GM23338 (cell line): ENCODE measurements at regions not wholly inside any gene's neighbourhood (a gene's known extent, or its start where the extent isn't known, plus 50 kb on each side); places are given as distances from the start of the nearest gene placed in this dataset.

Experiments used
- ATAC-seq: fragments of 200-7000 bp; cut with Tn5 transposase; 3 replicates; pipeline ENCODE4 v1.9.1; 2020
- DNase-seq: peaks from one replicate; pipeline ENCODE4 v3.0.0-alpha.2; 2015; ENCODE audit warnings: low spot score
- H2AFZ ChIP-seq: fragments of 200-600 bp; sonication (generic); 2 replicates; pipeline ENCODE4 v1.8.0; 2016; ENCODE audit warnings: antibody characterized with exemption, mild to moderate bottlenecking, moderate library complexity
- H3F3A ChIP-seq: fragments of 200-600 bp; sonication (generic); replicated peaks from 2 replicates; pipeline ENCODE4 v1.8.0; 2017; ENCODE audit warnings: antibody characterized with exemption, mixed run types, low read depth
- H3K27ac ChIP-seq: fragments of 200-600 bp; sonication (generic); 2 replicates; pipeline ENCODE4 v1.6.1; 2016; ENCODE audit warnings: low read depth
- H3K27me3 ChIP-seq: fragments of 200-600 bp; sonication (generic); 2 replicates; pipeline ENCODE4 v1.8.0; 2016; ENCODE audit warnings: mild to moderate bottlenecking, mixed run types, moderate library complexity; ENCODE audit not compliant: insufficient read depth
- H3K36me3 ChIP-seq: fragments of 200-600 bp; sonication (generic); 2 replicates; pipeline ENCODE4 v1.8.0; 2016; ENCODE audit warnings: mild to moderate bottlenecking; ENCODE audit not compliant: insufficient read depth
- H3K4me1 ChIP-seq: fragments of 200-600 bp; sonication (generic); 2 replicates; pipeline ENCODE4 v1.8.0; 2016; ENCODE audit warnings: mild to moderate bottlenecking, moderate library complexity; ENCODE audit not compliant: insufficient read depth
- H3K4me2 ChIP-seq: fragments of 200-600 bp; sonication (generic); 2 replicates; pipeline ENCODE4 v1.7.1; 2017; ENCODE audit warnings: mixed run types
- H3K4me3 ChIP-seq: fragments of 200-600 bp; sonication (generic); 2 replicates; pipeline ENCODE4 v1.6.1; 2016; ENCODE audit warnings: mixed run types
- H3K79me2 ChIP-seq: fragments of 200-600 bp; sonication (generic); replicated peaks from 2 replicates; pipeline ENCODE4 v1.8.0; 2017; ENCODE audit warnings: mild to moderate bottlenecking; ENCODE audit not compliant: insufficient read depth
- H3K9me2 ChIP-seq: fragments of 200-600 bp; sonication (generic); 2 replicates; pipeline ENCODE4 v1.8.0; 2017; ENCODE audit not compliant: insufficient read depth
- H4K20me1 ChIP-seq: fragments of 200-600 bp; sonication (generic); replicated peaks from 2 replicates; pipeline ENCODE4 v1.8.0; 2017; ENCODE audit warnings: mild to moderate bottlenecking; ENCODE audit not compliant: insufficient read depth
- H3K27ac Mint-ChIP-seq: 2 replicates; pipeline ENCODE4 v1.8.0; 2020; ENCODE audit warnings: inconsistent platforms, mild to moderate bottlenecking, moderate library complexity, mixed read lengths
- H3K27me3 Mint-ChIP-seq: 3 replicates; pipeline ENCODE4 v1.8.0; 2022; ENCODE audit warnings: low read depth, mild to moderate bottlenecking, moderate library complexity, mixed read lengths, inconsistent platforms; ENCODE audit not compliant: insufficient read depth, poor library complexity
- H3K36me3 Mint-ChIP-seq: 3 replicates; pipeline ENCODE4 v1.8.0; 2021; ENCODE audit warnings: low read depth, mild to moderate bottlenecking, inconsistent platforms, moderate library complexity, mixed read lengths
- H3K4me1 Mint-ChIP-seq: 3 replicates; pipeline ENCODE4 v1.8.0; 2020; ENCODE audit warnings: mild to moderate bottlenecking, inconsistent platforms, mixed read lengths
- H3K4me3 Mint-ChIP-seq: 3 replicates; pipeline ENCODE4 v1.8.0; 2021; ENCODE audit warnings: moderate library complexity, mild to moderate bottlenecking, inconsistent platforms, mixed read lengths
- H3K9me3 Mint-ChIP-seq: 3 replicates; pipeline ENCODE4 v1.8.0; 2020; ENCODE audit warnings: moderate library complexity, mild to moderate bottlenecking, inconsistent platforms, mixed read lengths
- CREB1 ChIP-seq: fragments of 250-450 bp; sonication (Bioruptor Pico); IDR thresholded peaks from 2 replicates; pipeline ENCODE4 v1.5.0; 2020; ENCODE audit warnings: low read depth, mild to moderate bottlenecking, moderate library complexity
- CTCF ChIP-seq, 2 experiments: fragments of 200-600 bp in 1 of 2; sonication (generic) in 1 of 2; conservative IDR thresholded peaks; 2 replicates each; pipeline versions ENCODE4 v1.5.1 to v1.6.1; 2016 to 2017; ENCODE audit warnings: antibody characterized with exemption in 2 of 2, low read depth in 2 of 2, mild to moderate bottlenecking in 2 of 2, moderate library complexity in 1 of 2
- ETS1 ChIP-seq: IDR thresholded peaks from 2 replicates; pipeline ENCODE4 v1.6.1; 2016; ENCODE audit warnings: antibody characterized with exemption
- EZH2 ChIP-seq: fragments of 200-600 bp; sonication (generic); IDR thresholded peaks from one replicate; pipeline ENCODE4 v1.8.0; 2017; ENCODE audit warnings: antibody characterized with exemption, mild to moderate bottlenecking, low read depth; ENCODE audit not compliant: unreplicated experiment
- EZH2phosphoT487 ChIP-seq: fragments of 200-600 bp; sonication (generic); IDR thresholded peaks from one replicate; pipeline ENCODE4 v1.8.1; 2018; ENCODE audit warnings: antibody characterized with exemption; ENCODE audit not compliant: unreplicated experiment
- JUNB ChIP-seq: IDR thresholded peaks from one replicate; pipeline ENCODE4 v1.6.1; 2016; ENCODE audit warnings: antibody characterized with exemption; ENCODE audit not compliant: unreplicated experiment
- NANOG ChIP-seq: IDR thresholded peaks from 2 replicates; pipeline ENCODE4 v1.6.1; 2016; ENCODE audit warnings: antibody characterized with exemption, borderline replicate concordance
- POLR2AphosphoS5 ChIP-seq: IDR thresholded peaks from 2 replicates; pipeline ENCODE4 v1.6.1; 2016; ENCODE audit warnings: antibody characterized with exemption, low read depth
- REST ChIP-seq: IDR thresholded peaks from one replicate; pipeline ENCODE4 v1.6.1; 2018; ENCODE audit warnings: antibody characterized with exemption; ENCODE audit not compliant: unreplicated experiment
- STAT1 ChIP-seq: IDR thresholded peaks from one replicate; pipeline ENCODE4 v1.6.1; 2016; ENCODE audit warnings: antibody characterized with exemption; ENCODE audit not compliant: unreplicated experiment
- ZNF114 ChIP-seq: fragments of 250-450 bp; sonication (Bioruptor Pico); IDR thresholded peaks from 2 replicates; pipeline ENCODE4 v1.5.0; 2020; ENCODE audit warnings: mild to moderate bottlenecking, moderate library complexity
- ZNF331 ChIP-seq: fragments of 250-450 bp; sonication (Bioruptor Pico); IDR thresholded peaks from 2 replicates; pipeline ENCODE4 v1.5.0; 2020; ENCODE audit warnings: low read depth, mild to moderate bottlenecking, moderate library complexity
- ZNF462 ChIP-seq: fragments of 250-450 bp; sonication (Bioruptor Pico); IDR thresholded peaks from 2 replicates; pipeline ENCODE4 v1.5.0; 2020; ENCODE audit warnings: mild to moderate bottlenecking, moderate library complexity

GRCh38 chr17:73822371-73822770 lies 178.1 kb upstream of the SDK2 start:
- Histone ChIP-seq H3K27me3 (peaks cover 22% of the 10 kb centered on the region), H3K4me2 (no peak overlapping the region), H3K4me1 (peaks cover 14% of the 10 kb centered on the region), H3K9me2 (no peaks in the 10 kb centered on the region; the same call in 1 of the 2 replicates), H3F3A (no peaks in the 10 kb centered on the region), H4K20me1 (no peaks in the 10 kb centered on the region), H3K4me3 (no peak overlapping the region), H3K79me2 (no peaks in the 10 kb centered on the region), H2AFZ (no peak overlapping the region), H3K27ac (no peak overlapping the region), H3K36me3 (peaks cover 3% of the 10 kb centered on the region; the same call in 1 of the 2 replicates)
- no peak overlapping the region for H3K27ac Mint-ChIP-seq
- DNase-seq (no peak), ATAC-seq (no peak)
- H3K27me3 Mint-ChIP-seq: peaks cover 37% of the 10 kb centered on the region
- TF ChIP-seq POLR2AphosphoS5 (no peak), JUNB (no peak), CREB1 (CRISPR knock-in tag) (no peak), EZH2phosphoT487 (no peak), EZH2 (no peak), STAT1 (no peak), REST (no peak), NANOG (no peak), CTCF (conservative IDR thresholded peaks at IDR 0.05; ENCODE audit: low read depth in 2 of 2) (no peak), ZNF114 (CRISPR knock-in tag) (no peak), ETS1 (no peak), ZNF331 (CRISPR knock-in tag) (no peak), ZNF462 (no peak)
- peaks cover 26% of the 10 kb centered on the region for H3K36me3 Mint-ChIP-seq
- H3K9me3 Mint-ChIP-seq: peaks cover 35% of the 10 kb centered on the region
- H3K4me1 Mint-ChIP-seq: peaks cover 43% of the 10 kb centered on the region
- no peak overlapping the region for H3K4me3 Mint-ChIP-seq
